IPS-18c (cell line): ENCODE measurements at regions not wholly inside any gene's neighbourhood (a gene's known extent, or its start where the extent isn't known, plus 50 kb on each side); places are given as distances from the start of the nearest gene placed in this dataset.

Experiments used
- H3K4me3 ChIP-seq: 2 replicates; pipeline ENCODE4 v1.7.0; 2013; ENCODE audit warnings: low read depth, mild to moderate bottlenecking, low read length, moderate library complexity; ENCODE audit not compliant: insufficient read depth
- H3K9me3 ChIP-seq: one replicate; pipeline ENCODE4 v1.6.1; 2013; ENCODE audit warnings: mild to moderate bottlenecking, low read length, moderate library complexity; ENCODE audit not compliant: control insufficient read depth, insufficient read depth

- Histone ChIP-seq H3K4me3 (no peak overlapping the region), H3K9me3 (no peaks in the 10 kb centered on the region)
Observed at GRCh38 chr15:81449836-81450474, 75.9 kb upstream of the TMC3 start.

GRCh38 chr15:81443040-81443820, 69.2 kb upstream of the TMC3 start:
- Histone ChIP-seq H3K9me3 (no peaks in the 10 kb centered on the region), H3K4me3 (no peak overlapping the region)

GRCh38 chr15:81442454-81442853, 68.4 kb upstream of the TMC3 start:
- Histone ChIP-seq H3K4me3 (no peak overlapping the region), H3K9me3 (no peaks in the 10 kb centered on the region)

DNA sequence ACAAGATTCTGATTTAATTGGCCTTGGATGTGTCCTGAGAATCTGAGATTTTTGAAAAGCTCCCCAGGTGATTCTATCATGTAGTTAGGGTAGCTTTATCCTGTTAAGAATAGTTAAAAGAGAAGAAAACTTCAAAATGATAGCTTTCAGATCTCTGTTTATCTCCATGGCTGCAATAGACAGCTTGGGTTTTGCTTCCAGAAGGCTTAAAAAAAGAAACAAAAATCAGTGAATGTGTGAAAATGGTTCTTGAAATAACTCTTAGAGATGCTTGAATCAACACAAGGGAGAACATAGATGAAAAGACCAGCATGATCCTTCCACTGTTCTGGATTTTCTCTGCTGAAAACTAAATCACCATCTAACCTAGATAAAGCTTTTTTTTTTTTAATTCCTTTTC, 60.8 kb upstream of the TMC3 start:
- Histone ChIP-seq H3K4me3 (no peak overlapping the region), H3K9me3 (no peaks in the 10 kb centered on the region)

DNA sequence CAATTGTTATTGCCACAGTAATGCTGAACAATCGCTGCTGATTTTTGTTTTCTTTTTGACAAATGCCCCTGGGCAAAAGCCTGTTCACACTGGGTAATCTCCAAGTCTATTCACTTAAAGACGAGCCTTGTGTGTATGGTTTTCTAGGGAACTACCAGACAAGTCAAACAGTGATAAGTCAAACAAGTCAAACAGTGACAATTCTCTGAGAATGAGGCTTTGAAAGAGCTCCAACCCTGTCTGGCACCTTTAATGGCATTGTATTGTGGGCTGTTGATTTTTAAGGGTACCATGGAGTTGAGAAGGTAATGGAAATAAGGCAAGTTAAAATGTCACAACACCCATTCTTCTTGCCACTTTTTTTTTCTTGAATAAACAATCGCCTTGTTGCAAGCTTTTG, 59.4 kb upstream of the TMC3 start:
- Histone ChIP-seq H3K9me3 (no peaks in the 10 kb centered on the region), H3K4me3 (no peak overlapping the region)

DNA sequence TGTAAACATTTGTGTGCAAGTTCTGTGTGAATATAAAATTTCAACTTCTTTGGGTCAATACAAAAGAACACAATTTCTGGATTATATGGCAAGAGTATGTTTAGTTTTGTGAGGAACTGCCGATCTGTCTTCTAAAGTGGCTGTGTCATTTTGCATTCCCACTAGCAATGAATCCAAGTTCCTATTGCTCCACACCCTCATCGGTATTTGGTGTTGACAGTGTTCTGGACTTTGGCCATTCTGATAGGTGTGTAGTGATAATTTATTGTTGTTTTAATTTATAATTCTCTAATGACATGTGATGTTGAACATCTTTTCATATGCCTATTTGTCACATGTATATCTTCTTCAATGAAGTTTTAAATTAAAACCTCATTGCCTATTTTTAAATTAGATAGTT, 58.2 kb upstream of the TMC3 start:
- H3K4me3 ChIP-seq = no peak overlapping the region
- no peaks in the 10 kb centered on the region for H3K9me3 ChIP-seq

DNA sequence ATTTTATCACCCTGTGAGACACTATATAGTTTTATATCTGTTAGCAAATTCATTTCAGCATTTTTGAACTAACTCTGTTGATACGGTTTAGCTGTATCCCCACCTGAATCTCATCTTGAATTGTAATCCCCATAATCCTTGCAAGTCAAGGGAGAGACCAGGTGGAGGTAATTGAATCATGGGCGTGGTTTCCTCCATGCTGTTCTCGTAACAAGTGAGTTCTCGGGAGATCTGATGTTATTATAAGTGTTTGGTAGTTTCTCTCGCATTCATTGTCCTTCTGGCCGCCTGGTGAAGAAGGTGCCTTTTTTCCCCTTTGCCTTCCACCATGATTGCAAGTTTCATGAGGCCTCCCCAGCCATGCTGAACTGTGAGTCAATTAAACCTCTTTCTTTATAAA, 53.2 kb upstream of the TMC3 start:
- Histone ChIP-seq H3K9me3 (no peaks in the 10 kb centered on the region), H3K4me3 (no peak overlapping the region)

GRCh38 chr15:81425905-81426304, 51.9 kb upstream of the TMC3 start:
- H3K9me3 ChIP-seq = no peaks in the 10 kb centered on the region
- H3K4me3 ChIP-seq = no peak overlapping the region
